H1 (cell line): ENCODE measurements at regions not wholly inside any gene's neighbourhood (a gene's known extent, or its start where the extent isn't known, plus 50 kb on each side); places are given as distances from the start of the nearest gene placed in this dataset.

Experiments
- CTCF ChIA-PET: fragments of 300-600 bp; sonication (Branson Sonifier 250); formaldehyde crosslinking; loops from one replicate; lab custom pipeline; 2021; ENCODE audit not compliant: partially characterized antibody; lab: Charles Lee
- POLR2A ChIA-PET: fragments of 300-600 bp; sonication (Branson Sonifier 250); formaldehyde crosslinking; loops from one replicate; lab custom pipeline; 2021; ENCODE audit warnings: inconsistent platforms; ENCODE audit not compliant: partially characterized antibody; lab: Charles Lee
- DNase-seq, 2 experiments: peaks; one replicate each; pipeline versions ENCODE4 v3.0.0 to v3.0.0-alpha.2; 2010 to 2022; ENCODE audit warnings: low spot score in 2 of 2, low read depth in 1 of 2, mixed read lengths in 1 of 2
- FAIRE-seq: peaks from 2 replicates; lab custom pipeline; 2011; peaks lifted over from hg19 to GRCh38; lab: Jason Lieb, UNC
- H2AFZ ChIP-seq: 2 replicates; pipeline ENCODE4 v1.8.1; 2012; ENCODE audit warnings: low read length, inconsistent platforms
- H2AK5ac ChIP-seq: 2 replicates; pipeline ENCODE4 v1.6.1; 2013; ENCODE audit warnings: low read depth, low read length
- H2BK120ac ChIP-seq: replicated peaks from 2 replicates; pipeline ENCODE3; 2013; ENCODE audit warnings: low read depth, low read length, inconsistent platforms
- H2BK12ac ChIP-seq: 2 replicates; pipeline ENCODE4 v1.6.1; 2013; ENCODE audit warnings: low read depth, low read length
- H2BK15ac ChIP-seq: 2 replicates; pipeline ENCODE4 v1.6.1; 2013; ENCODE audit warnings: low read length
- H2BK20ac ChIP-seq: 2 replicates; pipeline ENCODE4 v1.6.1; 2013; ENCODE audit warnings: low read length
- H2BK5ac ChIP-seq: 2 replicates; pipeline ENCODE4 v1.6.1; 2013; ENCODE audit warnings: low read depth, low read length
- H3K14ac ChIP-seq: 2 replicates; pipeline ENCODE4 v1.6.1; 2013; ENCODE audit warnings: inconsistent platforms; ENCODE audit not compliant: insufficient read length
- H3K18ac ChIP-seq: 2 replicates; pipeline ENCODE4 v1.6.1; 2013; ENCODE audit warnings: low read length; ENCODE audit errors: extremely low read depth
- H3K23ac ChIP-seq: 2 replicates; pipeline ENCODE4 v1.6.1; 2013; ENCODE audit warnings: inconsistent platforms; ENCODE audit not compliant: insufficient read length
- H3K23me2 ChIP-seq: 2 replicates; pipeline ENCODE4 v1.6.1; 2013; ENCODE audit warnings: low read depth, low read length
- H3K27ac ChIP-seq: 2 replicates; pipeline ENCODE4 v1.6.1; 2011; ENCODE audit warnings: low read depth, low read length, inconsistent platforms
- H3K27me3 ChIP-seq, 4 experiments: replicated peaks in 1 of 4; 1 replicate in 1 of 4; 2 replicates in 3 of 4; pipeline versions ENCODE4 v1.6.1 to v1.8.1; 2011 to 2013; ENCODE audit warnings: low read length in 3 of 4, mild to moderate bottlenecking in 3 of 4, inconsistent platforms in 2 of 4, mixed read lengths in 2 of 4, moderate library complexity in 1 of 4; ENCODE audit not compliant: control insufficient read depth in 3 of 4, insufficient read depth in 3 of 4; ENCODE audit errors: extremely low read depth in 1 of 4
- H3K36me3 ChIP-seq, 4 experiments: 2 replicates each; pipeline versions ENCODE4 v1.6.1 to v1.8.1; 2011 to 2013; ENCODE audit warnings: mild to moderate bottlenecking in 4 of 4, low read length in 3 of 4, moderate library complexity in 2 of 4, control low read depth in 1 of 4, inconsistent platforms in 1 of 4; ENCODE audit not compliant: insufficient read depth in 4 of 4, control insufficient read depth in 2 of 4
- H3K4ac ChIP-seq: replicated peaks from 2 replicates; pipeline ENCODE3; 2013; ENCODE audit warnings: low read length, low read depth, mixed read lengths, inconsistent platforms; ENCODE audit not compliant: insufficient read length
- H3K4me1 ChIP-seq, 4 experiments: replicated peaks in 1 of 4; 1 replicate in 1 of 4; 2 replicates in 3 of 4; pipeline versions ENCODE4 v1.6.1 to v1.8.1; 2011 to 2013; ENCODE audit warnings: low read length in 3 of 4, inconsistent platforms in 2 of 4, mixed read lengths in 1 of 4; ENCODE audit not compliant: insufficient read depth in 4 of 4, control insufficient read depth in 3 of 4
- H3K4me2 ChIP-seq, 2 experiments: 2 replicates each; pipeline versions ENCODE4 v1.6.1 to v1.8.1; 2011 to 2013; ENCODE audit warnings: low read depth in 2 of 2, low read length in 2 of 2, control low read depth in 1 of 2, inconsistent platforms in 1 of 2, mild to moderate bottlenecking in 1 of 2; ENCODE audit not compliant: insufficient read depth in 1 of 2
- H3K4me3 ChIP-seq, 4 experiments: fragments of 200-600, 300-600 bp in 1 of 4; sonication (generic), shearing (Covaris generic), sonication (Bioruptor Twin) in 1 of 4; 2 replicates each; pipeline versions ENCODE4 v1.5.1 to v1.8.1; 2011 to 2016; ENCODE audit warnings: low read length in 4 of 4, low read depth in 3 of 4, control low read depth in 2 of 4, inconsistent platforms in 2 of 4, mild to moderate bottlenecking in 2 of 4, mixed read lengths in 1 of 4, moderate library complexity in 1 of 4; ENCODE audit not compliant: insufficient read depth in 2 of 4; ENCODE audit errors: extremely low read depth in 1 of 4
- H3K56ac ChIP-seq: replicated peaks from 2 replicates; pipeline ENCODE3; 2013; ENCODE audit warnings: low read depth, mild to moderate bottlenecking, mixed read lengths, low read length, inconsistent platforms; ENCODE audit not compliant: insufficient read length
- H3K79me1 ChIP-seq: 2 replicates; pipeline ENCODE4 v1.6.1; 2013; ENCODE audit warnings: low read depth, low read length, control low read depth
- H3K79me2 ChIP-seq, 2 experiments: 2 replicates each; pipeline versions ENCODE4 v1.6.1 to v1.8.1; 2012 to 2013; ENCODE audit warnings: low read length in 2 of 2, mild to moderate bottlenecking in 2 of 2, inconsistent platforms in 1 of 2; ENCODE audit not compliant: insufficient read depth in 2 of 2, control insufficient read depth in 1 of 2
- H3K9ac ChIP-seq, 4 experiments: replicated peaks in 1 of 4; 1 replicate in 1 of 4; 2 replicates in 3 of 4; pipeline versions ENCODE4 v1.6.1 to v1.8.1; 2011 to 2013; ENCODE audit warnings: low read depth in 3 of 4, low read length in 3 of 4, control low read depth in 2 of 4, mild to moderate bottlenecking in 2 of 4, moderate library complexity in 2 of 4, inconsistent platforms in 1 of 4; ENCODE audit errors: extremely low read depth in 1 of 4
- H3K9me3 ChIP-seq, 2 experiments: 2 replicates each; pipeline versions ENCODE4 v1.6.1 to v1.8.1; 2012 to 2013; ENCODE audit warnings: mild to moderate bottlenecking in 2 of 2, moderate library complexity in 2 of 2, control low read depth in 1 of 2, inconsistent platforms in 1 of 2, low read depth in 1 of 2, low read length in 1 of 2, mixed read lengths in 1 of 2; ENCODE audit not compliant: insufficient read depth in 2 of 2
- H4K20me1 ChIP-seq, 2 experiments: replicated peaks in 1 of 2; 2 replicates each; pipeline versions ENCODE3 to v1.8.1; 2011 to 2013; ENCODE audit warnings: inconsistent platforms in 2 of 2, low read length in 2 of 2, mild to moderate bottlenecking in 1 of 2; ENCODE audit not compliant: insufficient read depth in 2 of 2, control insufficient read depth in 1 of 2
- H4K5ac ChIP-seq: 2 replicates; pipeline ENCODE4 v1.6.1; 2013; ENCODE audit warnings: low read length, low read depth, mixed read lengths, inconsistent platforms; ENCODE audit not compliant: insufficient read length
- H4K8ac ChIP-seq: 2 replicates; pipeline ENCODE4 v1.8.0; 2013; ENCODE audit warnings: mild to moderate bottlenecking, moderate library complexity, low read length, inconsistent platforms; ENCODE audit not compliant: insufficient read depth; ENCODE audit errors: extremely low read depth
- H4K91ac ChIP-seq: replicated peaks from 2 replicates; pipeline ENCODE3; 2013; ENCODE audit warnings: low read length, mixed read lengths, inconsistent platforms; ENCODE audit not compliant: insufficient read length
- BACH1 ChIP-seq: IDR thresholded peaks from 2 replicates; pipeline ENCODE4 v1.6.1; 2012; ENCODE audit warnings: low read length, improper control_type of control experiment
- EP300 ChIP-seq, 2 experiments: IDR thresholded peaks; 1 replicate in 1 of 2; 2 replicates in 1 of 2; pipeline ENCODE4 v1.6.1; 2011 to 2012; ENCODE audit warnings: low read depth in 2 of 2, low read length in 2 of 2, mild to moderate bottlenecking in 2 of 2, borderline replicate concordance in 1 of 2, inconsistent platforms in 1 of 2, moderate library complexity in 1 of 2
- JUND ChIP-seq: IDR thresholded peaks from 2 replicates; pipeline ENCODE4 v1.6.1; 2011; ENCODE audit warnings: mild to moderate bottlenecking, improper control_type of control experiment, low read length
- KDM1A ChIP-seq: fragments of 200-600, 300-600 bp; sonication (generic); IDR thresholded peaks from 2 replicates; pipeline ENCODE4 v1.7.1; 2016; ENCODE audit warnings: mild to moderate bottlenecking, low read length, borderline replicate concordance
- MAFK ChIP-seq: IDR thresholded peaks from 2 replicates; pipeline ENCODE4 v1.6.1; 2012; ENCODE audit warnings: low read depth, mild to moderate bottlenecking, improper control_type of control experiment, low read length
- NANOG ChIP-seq: IDR thresholded peaks from 2 replicates; pipeline ENCODE4 v1.6.1; 2011; ENCODE audit warnings: low read length, low read depth, mild to moderate bottlenecking, inconsistent platforms; ENCODE audit not compliant: insufficient read depth, poor library complexity, severe bottlenecking
- PHF8 ChIP-seq: fragments of 200-600 bp; sonication (generic); conservative IDR thresholded peaks from 2 replicates; pipeline ENCODE4 v1.7.1; 2012; ENCODE audit warnings: low read depth, mild to moderate bottlenecking, inconsistent platforms, low read length, moderate library complexity
- POLR2AphosphoS5 ChIP-seq: IDR thresholded peaks from 2 replicates; pipeline ENCODE4 v1.6.1; 2011; ENCODE audit warnings: low read depth, low read length
- SAP30 ChIP-seq: fragments of 300-600 bp; sonication (generic); IDR thresholded peaks from 2 replicates; pipeline ENCODE4 v1.7.1; 2012; ENCODE audit warnings: low read length, moderate library complexity, mild to moderate bottlenecking, inconsistent platforms; ENCODE audit not compliant: insufficient read depth, insufficient replicate concordance
- SIX5 ChIP-seq: IDR thresholded peaks from 2 replicates; pipeline ENCODE4 v1.6.1; 2011; ENCODE audit warnings: mild to moderate bottlenecking, low read depth, low read length
- SP2 ChIP-seq: IDR thresholded peaks from 2 replicates; pipeline ENCODE4 v1.6.1; 2012; ENCODE audit warnings: mild to moderate bottlenecking, low read length, inconsistent platforms
- USF2 ChIP-seq: IDR thresholded peaks from 2 replicates; pipeline ENCODE4 v1.6.1; 2011; ENCODE audit warnings: low read length, improper control_type of control experiment
- TF ChIP-seq, protein P1 (sequence below): IDR thresholded peaks from 2 replicates; pipeline ENCODE4 v1.6.1; 2012; ENCODE audit warnings: low read length, inconsistent platforms

DNA sequence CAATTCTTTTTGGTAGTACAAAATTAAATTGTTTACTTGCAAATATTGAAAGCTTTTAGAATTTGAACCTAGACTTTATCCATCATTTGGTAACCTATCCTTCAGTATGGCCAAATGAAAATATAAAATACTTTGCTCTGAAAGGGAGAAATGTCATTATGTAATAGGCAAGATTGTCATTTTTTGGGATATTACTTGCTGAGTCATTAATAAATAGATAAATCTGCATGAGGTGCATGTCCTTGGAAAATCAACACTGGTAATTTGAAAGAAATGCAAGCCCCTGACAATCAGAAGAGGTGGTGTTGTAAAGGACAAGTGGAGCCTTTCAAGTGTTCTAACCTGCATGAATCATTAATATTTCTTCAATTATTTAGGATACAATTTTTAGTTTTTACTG, 231.8 kb upstream of the CCNG1 start:
- CTCF ChIA-PET, result no interaction called here

More for the DNA sequence above, 231.8 kb upstream of the CCNG1 start:
- no peak overlapping the region for H3K23ac ChIP-seq
- no peaks in the 10 kb centered on the region for H3K9me3 ChIP-seq
- no peak overlapping the region for H2AK5ac ChIP-seq
- no peaks in the 10 kb centered on the region for H3K4me1 ChIP-seq
- H4K8ac ChIP-seq, result no peak overlapping the region
- DNase-seq, result no peak
- H3K4me2 ChIP-seq, result no peak overlapping the region
- no peak overlapping the region for H3K18ac ChIP-seq
- no peak for FAIRE-seq
- H4K5ac ChIP-seq, result no peak overlapping the region
- no peak overlapping the region for H2BK15ac ChIP-seq
- H2BK12ac ChIP-seq, result no peak overlapping the region
- no peaks in the 10 kb centered on the region for H3K23me2 ChIP-seq
- no peak overlapping the region for H2BK20ac ChIP-seq
- H4K91ac ChIP-seq, result no peak overlapping the region
- H3K36me3 ChIP-seq, result no peaks in the 10 kb centered on the region
- H3K27me3 ChIP-seq, result no peaks in the 10 kb centered on the region
- no peak overlapping the region for H2BK120ac ChIP-seq
- no peak overlapping the region for H3K27ac ChIP-seq
- no peak overlapping the region for H3K4ac ChIP-seq
- H3K14ac ChIP-seq, result no peak overlapping the region
- no peaks in the 10 kb centered on the region for H3K79me2 ChIP-seq
- no peaks in the 10 kb centered on the region for H3K79me1 ChIP-seq
- H3K4me3 ChIP-seq, result no peak overlapping the region
- no peak overlapping the region for H2AFZ ChIP-seq
- no peak overlapping the region for H3K56ac ChIP-seq
- no peaks in the 10 kb centered on the region for H4K20me1 ChIP-seq
- TF ChIP-seq SAP30 (no peak), SIX5 (no peak), SP2 (no peak), PHF8 (no peak), MAFK (no peak), POLR2AphosphoS5 (no peak), USF2 (no peak), NANOG (no peak), EP300 (IDR thresholded peaks at IDR 0.05; ENCODE audit: borderline replicate concordance in 1 of 2, low read depth in 2 of 2, low read length in 2 of 2) (no peak), JUND (no peak), BACH1 (no peak), KDM1A (no peak)
- TF ChIP-seq, protein P1, sequence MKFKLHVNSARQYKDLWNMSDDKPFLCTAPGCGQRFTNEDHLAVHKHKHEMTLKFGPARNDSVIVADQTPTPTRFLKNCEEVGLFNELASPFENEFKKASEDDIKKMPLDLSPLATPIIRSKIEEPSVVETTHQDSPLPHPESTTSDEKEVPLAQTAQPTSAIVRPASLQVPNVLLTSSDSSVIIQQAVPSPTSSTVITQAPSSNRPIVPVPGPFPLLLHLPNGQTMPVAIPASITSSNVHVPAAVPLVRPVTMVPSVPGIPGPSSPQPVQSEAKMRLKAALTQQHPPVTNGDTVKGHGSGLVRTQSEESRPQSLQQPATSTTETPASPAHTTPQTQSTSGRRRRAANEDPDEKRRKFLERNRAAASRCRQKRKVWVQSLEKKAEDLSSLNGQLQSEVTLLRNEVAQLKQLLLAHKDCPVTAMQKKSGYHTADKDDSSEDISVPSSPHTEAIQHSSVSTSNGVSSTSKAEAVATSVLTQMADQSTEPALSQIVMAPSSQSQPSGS, result no peak
- no peak overlapping the region for H2BK5ac ChIP-seq
- no peak overlapping the region for H3K9ac ChIP-seq
- POLR2A ChIA-PET, result no interaction called here
